ENCODE measurements at regions not wholly inside any gene's neighbourhood (a gene's known extent, or its start where the extent isn't known, plus 50 kb on each side); places are given as distances from the start of the nearest gene placed in this dataset.

DNA sequence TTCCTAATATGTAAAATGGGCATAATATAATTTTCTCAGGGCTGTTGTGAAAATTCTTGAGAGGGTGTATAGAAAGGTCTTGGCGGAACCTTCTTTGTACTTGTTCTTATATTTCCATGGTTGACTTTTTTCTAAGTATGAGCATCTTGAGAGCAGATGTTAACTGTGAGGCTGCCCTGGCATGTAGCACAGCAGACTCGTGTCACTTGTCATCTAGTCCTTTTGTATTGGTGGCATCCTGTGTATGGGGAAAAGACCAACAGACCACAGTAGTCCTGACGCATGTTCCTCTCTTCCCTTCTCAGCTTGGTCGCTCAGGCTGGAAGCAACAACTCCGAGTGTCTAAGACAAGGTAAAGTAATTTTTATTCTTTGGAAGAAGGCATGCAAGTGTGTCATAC, 153.8 kb upstream of the ZBED5 start:
- DNase-seq (ENCODE audit: low read depth in 2 of 2), result no peak

DNA sequence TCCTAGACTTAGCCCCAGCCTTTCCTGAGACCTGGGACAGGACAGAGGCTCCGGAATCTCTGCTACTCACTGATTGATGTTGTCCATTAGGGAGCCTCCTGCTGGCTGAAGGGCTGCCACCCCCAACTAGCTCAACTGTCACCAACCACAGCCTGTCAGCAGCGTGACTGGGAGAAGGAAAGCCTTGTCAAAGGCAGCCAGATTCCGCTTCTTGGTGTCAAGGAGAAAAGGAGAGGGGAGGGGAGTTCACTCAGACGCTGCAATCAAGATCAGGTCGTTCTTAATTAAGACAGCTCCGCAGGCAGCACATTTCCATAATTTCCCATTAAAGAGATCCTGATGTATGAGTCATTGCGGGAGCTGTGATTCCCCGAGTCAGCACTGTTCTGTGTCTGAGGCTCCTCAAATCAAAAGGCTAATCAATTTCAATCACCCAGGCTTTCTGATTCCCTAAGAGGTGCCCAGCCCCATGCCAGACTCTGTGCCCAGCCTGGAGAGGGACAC, 152.8 kb upstream of the ZBED5 start:
- DNase-seq (ENCODE audit: low read depth in 2 of 2), result no peak

DNA sequence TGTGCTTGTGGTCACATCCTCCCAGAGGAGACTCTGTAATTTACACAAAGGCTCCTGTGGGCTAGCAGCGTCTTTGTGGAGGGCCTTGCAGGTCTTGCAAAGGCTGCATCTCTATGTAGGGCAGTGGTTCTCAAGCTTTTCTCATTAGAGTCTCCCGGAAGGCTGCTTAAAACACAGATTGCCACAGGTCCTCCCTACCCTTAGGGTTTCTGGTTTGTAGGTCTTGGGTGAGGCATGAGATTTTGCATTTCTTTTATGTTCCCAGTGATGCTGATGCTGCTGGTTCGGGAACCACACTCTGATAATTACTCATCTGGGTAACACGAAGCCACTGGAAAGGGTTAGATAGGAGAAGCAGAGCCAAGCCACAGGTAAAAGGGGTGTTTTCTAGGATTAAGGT, 151.3 kb upstream of the ZBED5 start:
- no peak for DNase-seq (ENCODE audit: low read depth in 2 of 2)

DNA sequence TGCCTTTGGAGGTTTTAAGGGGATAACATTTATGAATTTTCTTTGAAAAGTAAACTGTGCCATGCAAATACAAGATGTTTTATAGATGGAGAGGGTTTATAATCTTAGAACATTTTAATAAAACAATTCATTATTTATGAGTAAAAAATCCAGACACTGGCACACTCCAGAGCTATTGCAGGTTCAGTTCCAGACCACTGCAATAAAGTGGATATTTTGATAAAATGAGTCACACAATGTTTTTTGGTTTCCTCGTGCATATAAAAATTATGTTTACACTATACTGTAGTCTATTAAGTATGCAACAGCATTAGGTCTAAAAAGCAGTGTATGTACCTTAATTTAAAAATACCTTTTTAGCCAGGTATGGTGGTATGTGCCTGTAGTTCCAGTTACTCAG, 146.2 kb upstream of the ZBED5 start:
- no peak for DNase-seq (ENCODE audit: low read depth in 2 of 2)

DNA sequence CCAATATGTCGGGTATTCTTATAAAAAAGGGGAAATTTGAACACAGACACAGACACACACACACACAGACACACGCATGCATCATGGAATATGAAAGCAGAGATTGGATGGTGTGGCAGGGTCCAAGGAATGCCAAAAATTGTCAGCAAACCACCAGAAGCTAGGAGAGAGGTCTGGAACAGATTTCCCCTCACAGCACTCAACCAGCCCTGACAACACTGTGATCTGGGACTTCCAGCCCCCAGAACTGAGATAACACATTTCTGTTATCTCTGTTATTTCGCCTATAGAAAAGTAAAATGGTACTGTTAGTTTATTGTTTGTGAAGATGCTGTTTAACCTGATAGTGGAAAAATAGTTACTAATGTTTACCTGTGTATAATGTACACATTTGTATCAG, 145.4 kb upstream of the ZBED5 start:
- no peak for DNase-seq (ENCODE audit: low read depth in 2 of 2)

DNA sequence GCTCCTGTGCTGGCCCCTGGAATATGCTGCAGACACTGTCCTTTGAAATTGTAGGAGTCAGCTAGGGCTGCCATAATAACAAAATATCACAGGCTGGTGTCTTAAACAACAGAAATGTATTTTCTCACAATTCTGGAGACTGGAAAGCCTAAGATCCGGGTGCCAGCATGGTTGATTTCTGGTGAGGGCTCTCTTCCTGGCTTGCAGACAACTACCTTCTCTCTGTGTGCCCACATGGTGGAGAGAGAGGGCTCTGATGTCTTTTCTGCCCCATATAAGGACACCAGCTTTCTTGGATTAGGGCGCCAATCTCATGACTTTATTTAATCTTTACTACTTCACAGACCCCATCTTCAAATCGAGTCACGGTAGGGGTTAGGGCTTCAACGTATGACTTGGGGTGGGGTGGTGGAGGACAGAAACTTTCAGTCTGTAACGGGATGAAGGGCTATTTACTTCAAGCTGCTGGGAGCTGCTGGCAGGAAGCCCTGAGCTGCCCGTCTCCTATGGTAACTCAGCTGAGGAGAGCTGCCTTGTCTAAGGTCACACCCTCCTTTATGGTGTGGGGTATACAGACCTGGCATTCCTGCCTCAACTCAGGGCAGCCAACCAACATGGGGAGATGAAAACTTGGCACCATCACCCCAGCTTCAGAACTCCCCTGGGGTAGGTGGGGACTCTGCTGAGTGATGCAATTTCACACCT, 142.9 kb upstream of the ZBED5 start:
- no peak for DNase-seq (ENCODE audit: low read depth in 2 of 2)

DNA sequence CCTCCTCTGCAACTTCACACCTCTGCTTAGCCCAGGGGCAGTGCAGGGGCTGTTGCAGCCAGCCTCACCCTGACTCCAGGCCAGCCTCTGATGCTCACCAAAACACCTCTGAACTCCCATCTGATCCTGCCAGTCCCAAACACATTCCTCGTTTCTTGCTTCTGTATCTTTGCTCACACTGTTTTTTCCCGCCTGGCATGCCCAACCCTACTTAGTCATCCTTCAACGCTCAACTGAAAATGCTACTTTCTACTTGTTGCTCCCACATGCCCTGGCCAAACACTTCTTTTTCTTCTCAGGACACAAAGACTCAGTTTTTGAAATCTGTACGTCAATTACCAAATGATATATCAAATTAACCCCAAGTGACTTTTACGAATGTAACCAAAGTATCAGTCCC, 140.8 kb upstream of the ZBED5 start:
- no peak for DNase-seq (ENCODE audit: low read depth in 2 of 2)

DNA sequence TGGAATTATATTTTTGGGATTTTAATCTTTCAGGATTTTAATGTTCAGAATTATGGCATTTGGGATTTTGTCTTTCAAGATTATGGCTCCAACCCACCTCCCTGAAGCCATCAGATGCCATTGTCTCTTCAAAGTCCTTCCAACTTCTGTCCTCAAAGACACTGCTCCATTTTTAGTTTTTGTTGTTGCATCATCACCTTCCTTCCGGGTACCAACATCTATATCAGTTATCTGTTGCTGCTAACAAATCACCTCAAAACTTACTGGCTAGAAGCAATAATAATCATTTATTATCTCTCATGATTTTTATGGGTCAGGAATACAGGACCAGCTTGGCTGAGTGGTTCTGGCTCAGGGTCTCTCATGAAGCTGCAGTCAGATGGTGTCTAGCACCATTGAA, 138.8 kb upstream of the ZBED5 start:
- DNase-seq (ENCODE audit: low read depth in 2 of 2), result no peak

DNA sequence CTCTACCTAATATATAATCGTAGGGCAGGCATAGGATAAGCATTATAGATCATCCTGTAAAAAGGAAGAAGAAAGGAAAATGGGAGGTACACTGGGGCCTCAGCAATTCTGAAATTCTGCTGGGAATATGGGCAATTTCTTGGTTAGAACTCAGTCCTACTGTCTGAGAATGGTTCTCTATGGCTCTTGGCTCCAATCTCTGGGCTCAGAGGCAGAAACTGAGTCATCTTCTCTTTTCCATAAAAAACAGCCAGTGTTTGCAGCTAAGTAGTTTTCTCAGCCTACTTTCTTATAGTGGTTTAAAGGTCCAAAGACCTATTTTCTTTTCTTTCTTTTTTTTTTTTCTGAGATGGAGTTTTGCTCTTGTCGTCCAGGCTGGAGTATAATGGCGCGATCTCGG, 135.8 kb upstream of the ZBED5 start:
- DNase-seq (ENCODE audit: low read depth in 2 of 2), result no peak

DNA sequence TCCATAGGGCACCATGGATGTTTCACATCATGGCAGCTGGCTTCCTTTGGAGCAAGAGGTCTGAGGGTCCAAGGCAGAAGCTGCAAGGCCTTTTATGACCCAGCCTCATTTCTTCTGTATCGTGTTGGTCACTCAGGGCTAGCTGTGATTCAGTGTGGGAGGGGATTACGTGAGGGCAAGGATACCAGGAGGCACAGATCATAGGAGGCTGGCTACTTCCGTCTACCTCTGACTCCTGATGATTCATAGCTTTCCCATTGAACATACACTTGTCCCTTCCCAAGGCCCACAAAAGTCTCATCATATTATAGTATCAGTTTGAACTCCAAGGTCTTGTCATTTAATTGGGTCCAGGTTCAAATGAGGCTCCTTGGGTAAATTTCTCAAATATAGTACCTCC, 135.3 kb upstream of the ZBED5 start:
- no peak for DNase-seq (ENCODE audit: low read depth in 2 of 2)

DNA sequence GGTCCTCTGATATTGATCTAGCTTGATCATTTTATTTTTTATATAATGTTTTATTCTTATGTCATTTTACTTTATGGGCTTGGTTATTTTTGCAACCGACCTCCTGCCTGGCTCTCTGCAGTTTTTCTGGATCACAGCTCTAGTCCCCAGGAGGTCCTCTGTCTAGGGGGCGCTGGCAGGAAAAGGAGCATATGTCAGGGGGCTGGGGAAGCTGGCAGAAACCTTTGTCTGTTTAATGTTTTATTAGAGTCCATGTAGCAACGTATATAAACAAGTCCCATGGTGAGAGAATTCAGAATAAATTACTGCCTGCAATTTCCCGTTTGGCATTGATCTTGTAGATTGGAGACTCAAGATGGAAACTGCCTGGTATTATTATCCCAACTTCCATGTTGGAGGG, 133.5 kb upstream of the ZBED5 start:
- no peak for DNase-seq (ENCODE audit: low read depth in 2 of 2)

DNA sequence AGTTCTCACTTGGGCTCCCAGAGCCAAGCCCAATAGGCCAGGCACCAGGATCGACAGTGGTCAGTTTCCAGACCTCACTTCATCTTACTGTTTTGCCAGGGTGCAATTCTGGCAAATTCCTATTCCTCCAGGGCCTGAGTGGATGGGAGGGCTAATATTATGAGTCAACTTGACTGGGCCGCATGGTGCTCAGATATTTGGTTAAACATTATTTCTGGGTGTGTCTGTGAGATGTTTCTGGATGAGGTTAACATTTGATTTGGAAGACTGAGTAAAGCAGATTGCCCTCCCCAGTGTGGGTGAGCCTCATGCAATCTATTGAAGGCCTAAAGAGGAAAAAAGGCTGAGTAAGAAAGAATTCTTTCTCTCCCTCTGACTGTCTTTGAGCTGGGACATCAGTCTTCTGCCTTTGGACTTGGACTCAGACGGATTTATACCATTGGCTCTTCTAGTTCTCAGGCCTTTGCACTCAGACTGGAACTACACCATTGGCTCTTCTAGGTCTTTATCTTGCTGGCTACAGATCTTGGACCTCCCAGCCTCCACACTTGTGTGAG, 132.9 kb upstream of the ZBED5 start:
- DNase-seq (ENCODE audit: low read depth in 2 of 2), result no peak

DNA sequence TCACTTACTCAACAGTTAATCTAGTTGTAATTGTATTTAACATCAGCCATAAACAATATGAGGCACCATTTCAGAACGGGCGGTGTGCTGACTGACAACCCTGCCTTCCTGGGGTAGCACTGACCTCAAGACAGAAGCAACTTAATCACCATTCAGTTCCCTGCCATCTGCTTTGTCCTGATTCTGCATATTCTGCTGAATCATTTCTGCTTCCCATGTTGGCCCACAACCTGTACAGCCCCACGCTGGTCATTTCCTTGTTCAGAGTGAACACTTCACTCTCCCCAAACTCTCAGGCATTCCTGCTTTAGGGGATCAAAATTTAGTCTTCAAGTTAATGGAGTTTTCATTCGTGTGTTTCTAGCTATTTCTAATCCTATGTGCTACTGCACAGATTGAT, 132.3 kb upstream of the ZBED5 start:
- DNase-seq (ENCODE audit: low read depth in 2 of 2), result no peak

DNA sequence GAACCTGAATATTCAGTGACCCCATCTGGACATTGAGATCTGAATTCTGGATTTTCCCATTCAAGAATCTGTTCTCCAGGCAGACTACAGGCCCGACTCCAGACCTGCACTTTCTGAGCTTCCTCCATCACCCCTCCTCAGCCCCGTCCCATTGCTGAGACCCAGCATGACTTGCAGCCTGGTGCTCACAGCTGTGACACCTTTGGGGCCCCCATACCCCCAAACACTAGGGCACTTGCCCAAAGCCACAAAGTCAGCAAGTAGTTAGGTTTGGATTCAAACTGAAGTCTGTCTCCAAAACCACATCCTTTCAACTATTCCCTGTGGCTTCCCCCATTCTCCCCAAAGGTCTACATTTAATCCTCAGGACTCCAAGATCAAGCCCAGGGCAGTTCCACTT, 128.2 kb upstream of the ZBED5 start:
- DNase-seq (ENCODE audit: low read depth in 2 of 2), result no peak

DNA sequence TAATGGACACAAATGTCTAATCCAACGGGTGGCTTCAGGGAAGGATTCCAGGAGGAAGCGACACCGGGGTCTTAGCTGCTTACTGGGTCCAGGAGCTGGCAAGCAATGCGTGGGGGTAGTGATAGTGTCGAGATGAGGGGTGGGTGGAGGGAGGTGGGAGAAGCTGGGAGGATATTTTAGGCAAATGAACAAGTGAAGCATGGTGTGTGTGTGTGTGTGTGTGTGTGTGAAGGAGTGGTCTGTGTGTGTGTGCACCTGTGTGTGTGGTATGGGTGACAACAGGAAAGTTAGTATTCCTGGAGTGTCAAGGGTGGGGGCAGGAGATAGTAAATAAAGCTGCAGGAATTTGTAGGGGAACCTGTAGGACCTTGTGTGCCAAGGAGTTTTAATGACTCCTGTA, 126.9 kb upstream of the ZBED5 start:
- DNase-seq (ENCODE audit: low read depth in 2 of 2), result no peak

DNA sequence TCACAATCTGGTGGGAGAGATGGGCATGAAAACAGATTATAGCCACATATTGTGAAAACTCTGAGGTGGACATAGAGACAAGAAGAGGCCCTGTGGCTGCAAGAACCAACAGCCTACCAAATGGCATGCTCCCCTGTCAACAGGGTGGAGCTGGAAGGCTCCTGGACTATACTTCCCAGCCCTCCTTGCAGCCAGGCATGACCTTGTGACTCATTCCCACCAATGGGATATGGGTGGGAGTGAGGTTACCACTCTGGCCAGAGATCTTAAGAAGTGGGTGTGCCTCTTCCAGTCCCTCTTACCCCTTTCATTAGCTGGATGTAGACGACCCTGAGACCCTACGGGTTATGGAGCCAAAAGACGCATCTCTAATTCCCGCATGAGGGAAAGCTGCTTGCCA, 126.4 kb upstream of the ZBED5 start:
- no peak for DNase-seq (ENCODE audit: low read depth in 2 of 2)

DNA sequence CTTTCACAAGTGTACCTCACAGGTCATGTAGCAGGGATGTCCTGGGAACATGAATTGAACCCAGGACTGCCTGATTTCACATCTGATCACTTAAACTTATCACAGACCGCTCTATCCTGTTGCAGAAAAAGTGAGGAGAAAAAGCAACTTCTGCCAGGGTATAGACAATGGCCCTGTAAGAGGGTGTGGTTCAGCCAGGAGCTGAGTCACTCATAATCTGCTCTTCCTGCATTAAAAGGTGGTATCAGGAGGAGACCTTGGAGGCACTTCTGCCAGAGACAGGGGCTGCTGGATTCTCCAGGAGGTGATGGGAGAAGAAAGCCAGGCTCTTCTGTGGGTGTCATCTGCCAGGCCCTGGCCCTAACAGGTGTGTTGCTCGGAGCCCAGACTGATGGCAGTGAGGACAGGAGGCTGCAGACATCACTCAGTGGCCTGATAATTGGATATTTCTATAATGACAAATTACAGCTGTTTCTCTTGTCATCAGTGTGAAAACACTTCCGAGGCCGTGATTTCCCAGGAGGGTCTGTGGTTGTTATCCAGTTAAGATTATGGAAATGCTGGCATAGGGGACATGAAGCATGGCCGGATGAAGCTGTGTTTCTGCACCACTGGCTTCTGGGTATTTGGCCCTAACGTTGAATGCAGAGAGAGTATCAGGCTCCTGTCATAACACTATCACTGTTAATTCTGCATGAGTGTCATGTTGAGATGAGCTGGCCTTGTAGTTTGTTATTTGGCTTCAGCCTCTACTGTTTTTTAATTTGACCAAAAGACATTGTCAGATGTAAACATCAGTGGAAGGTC, 125.1 kb upstream of the ZBED5 start:
- no peak for DNase-seq (ENCODE audit: low read depth in 2 of 2)

DNA sequence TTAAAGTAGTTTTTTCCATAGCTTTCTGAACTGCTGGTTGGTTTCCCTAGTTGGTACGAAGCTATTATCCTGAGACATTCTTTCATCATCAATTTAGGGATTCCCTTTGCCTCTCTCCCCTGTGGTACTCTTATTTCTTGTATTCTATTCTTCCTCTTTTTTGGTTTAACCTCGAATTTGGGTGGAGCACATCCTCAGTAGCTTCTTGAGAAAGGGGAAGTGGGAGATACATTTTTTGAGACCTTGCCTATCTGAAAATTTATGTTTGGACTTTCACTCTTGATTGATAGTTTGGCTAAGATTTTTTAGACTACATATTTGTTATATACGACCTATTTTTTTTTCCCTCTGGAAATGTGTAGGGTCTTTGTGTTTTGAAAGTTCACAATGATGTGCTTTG, 121.7 kb upstream of the ZBED5 start:
- DNase-seq (ENCODE audit: low read depth in 2 of 2), result no peak

DNA sequence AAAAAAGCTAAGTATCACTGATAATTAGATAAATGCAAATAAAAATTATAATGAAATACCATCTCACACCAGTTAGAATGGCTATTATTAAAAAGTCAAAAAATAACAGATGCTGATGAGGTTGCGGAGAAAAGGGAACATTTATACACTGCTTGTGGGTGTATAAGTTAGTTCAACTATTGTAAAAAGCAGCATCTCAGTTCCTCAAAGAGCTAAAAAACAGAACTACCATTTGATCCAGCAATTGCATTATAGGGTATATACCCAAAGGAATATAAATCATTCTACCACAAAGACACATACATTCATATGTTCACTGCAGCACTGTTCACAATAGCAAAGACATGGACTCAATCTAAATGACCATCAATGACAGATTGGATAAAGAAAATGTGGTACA, 120.3 kb upstream of the ZBED5 start:
- DNase-seq (ENCODE audit: low read depth in 2 of 2), result no peak

DNA sequence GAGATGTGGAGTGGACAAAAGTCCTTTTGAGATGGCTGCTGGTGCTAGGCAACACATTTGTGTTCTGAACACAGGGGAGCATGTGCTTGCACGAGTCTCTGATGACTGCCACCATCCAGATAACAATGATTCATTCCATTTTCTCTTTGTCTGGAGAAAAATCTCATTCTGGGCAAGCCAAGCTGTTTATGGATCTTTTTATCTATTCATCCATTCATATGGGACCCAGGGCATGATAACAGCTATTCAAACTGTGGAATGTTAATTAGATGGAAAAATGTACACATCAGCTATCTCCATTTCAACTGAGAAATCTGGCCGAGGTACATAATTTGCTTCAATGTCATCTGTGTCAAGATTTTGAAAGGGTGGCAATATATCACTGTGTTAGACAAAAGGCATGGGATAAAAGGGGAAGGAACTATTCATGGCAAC, 117.5 kb upstream of the ZBED5 start:
- DNase-seq (ENCODE audit: low read depth in 2 of 2), result no peak

DNA sequence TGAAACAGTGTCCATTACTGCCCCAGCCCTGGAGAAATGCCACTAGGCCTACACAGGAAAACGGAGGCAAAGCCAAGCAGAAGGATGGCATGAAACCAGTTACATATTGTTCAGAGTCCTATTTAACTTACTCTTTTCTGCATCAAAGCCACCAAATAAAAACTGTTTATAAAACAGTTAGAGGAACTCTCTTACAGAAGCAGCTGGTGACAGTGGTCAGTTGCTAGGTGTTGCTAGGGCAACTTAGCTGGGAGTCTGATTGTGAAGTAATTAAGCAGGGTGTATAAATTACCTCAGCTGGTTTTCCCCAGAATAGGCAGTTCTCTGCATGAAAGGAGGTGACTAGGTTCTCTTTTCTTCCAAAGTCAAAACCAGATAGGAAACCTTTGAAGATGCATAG, 115.6 kb upstream of the ZBED5 start:
- no peak for DNase-seq (ENCODE audit: low read depth in 2 of 2)

DNA sequence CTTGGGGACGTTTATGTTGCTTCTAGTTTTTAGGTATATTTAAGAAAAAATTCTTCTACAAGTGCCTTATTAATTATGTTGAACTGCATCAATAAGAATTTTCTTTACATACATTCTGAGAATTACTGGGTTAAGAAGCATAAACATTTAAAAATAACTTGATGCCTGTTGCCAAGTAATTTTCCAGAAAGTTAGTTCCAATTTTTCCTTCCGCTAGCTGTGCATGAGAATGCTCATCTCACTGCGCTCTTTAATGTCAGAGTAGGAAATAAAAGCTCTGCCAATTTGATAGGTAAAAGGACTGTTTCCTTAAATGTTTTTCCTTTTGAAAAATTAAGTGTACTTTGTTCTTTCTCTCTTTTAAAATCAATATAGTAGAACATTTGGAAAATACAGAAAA, 113.1 kb upstream of the ZBED5 start:
- no peak for DNase-seq (ENCODE audit: low read depth in 2 of 2)

DNA sequence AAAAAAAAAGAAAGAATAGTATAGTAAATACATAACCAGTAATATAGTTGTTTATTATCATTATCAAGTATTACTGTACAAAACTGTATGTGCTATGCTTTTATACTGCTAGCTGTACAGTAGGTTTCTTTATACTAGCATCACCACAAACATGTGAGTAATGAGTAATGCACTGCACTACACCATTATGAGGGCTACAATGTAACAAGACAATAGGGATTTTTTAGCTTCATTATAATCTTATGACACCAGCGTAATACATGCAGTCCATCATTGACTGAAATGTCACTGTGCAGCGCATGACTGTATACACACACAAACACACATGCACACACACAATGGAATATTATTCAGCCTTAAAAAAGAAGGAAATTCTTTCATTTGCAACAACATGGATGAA, 111.5 kb upstream of the ZBED5 start:
- no peak for DNase-seq (ENCODE audit: low read depth in 2 of 2)
